GF-D8 (cell line): ENCODE measurements at regions not wholly inside any gene's neighbourhood (a gene's known extent, or its start where the extent isn't known, plus 50 kb on each side); places are given as distances from the start of the nearest gene placed in this dataset.
"Not testable (repeated sequence)": the region's sequence is repeated elsewhere in the genome, so short reads cannot be mapped to it uniquely, and the experiment has no call there.

Source experiments
- DNase-seq: peaks from one replicate; lab custom pipeline; 2025; lab: John Stamatoyannopoulos, UW

GRCh38 chr21:19400223-19400770, 996.7 kb upstream of the TMPRSS15 start:
- no peak for DNase-seq

DNA sequence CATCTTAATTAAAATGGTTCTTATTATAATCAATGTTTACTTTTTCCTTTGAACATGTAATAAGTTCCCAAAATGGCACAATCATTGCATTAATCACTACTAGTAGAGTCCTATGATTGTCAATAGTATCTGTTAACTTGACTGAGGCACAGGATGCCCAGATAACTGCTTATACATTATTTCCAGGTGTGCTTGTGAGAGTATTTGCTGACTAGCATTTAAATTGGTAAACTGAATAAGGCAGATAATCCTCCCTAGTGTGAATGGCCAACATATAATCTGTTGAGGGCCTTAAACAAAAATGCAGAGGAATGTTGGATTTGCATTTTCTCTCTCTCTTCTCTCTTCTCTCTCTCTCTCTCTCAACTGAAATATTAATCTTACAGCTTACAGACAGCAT, 999.3 kb upstream of the TMPRSS15 start:
- DNase-seq: no peak

- no peak for DNase-seq
Observed at GRCh38 chr21:19405326-19405725, 1001.7 kb upstream of the TMPRSS15 start.

DNA sequence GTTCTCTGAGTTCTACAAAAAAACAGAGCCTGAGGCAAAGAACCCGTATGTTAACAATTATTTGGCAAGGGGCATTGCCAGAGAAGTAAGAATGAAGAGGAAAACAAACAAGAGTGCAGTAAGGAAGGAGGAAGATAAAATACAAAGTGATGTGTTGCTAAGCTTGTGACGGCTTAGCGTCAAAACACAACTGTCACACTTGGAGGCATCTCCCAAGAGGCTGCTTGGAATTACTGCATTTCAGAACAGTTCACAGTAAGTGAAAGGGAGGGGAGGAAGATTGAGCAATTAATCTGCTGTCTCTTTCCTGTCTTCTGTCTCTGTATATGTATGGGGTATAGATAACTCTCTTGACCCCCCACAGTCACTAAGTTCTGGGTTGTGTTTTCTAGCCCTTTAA, 1017.0 kb upstream of the TMPRSS15 start:
- no peak for DNase-seq

DNA sequence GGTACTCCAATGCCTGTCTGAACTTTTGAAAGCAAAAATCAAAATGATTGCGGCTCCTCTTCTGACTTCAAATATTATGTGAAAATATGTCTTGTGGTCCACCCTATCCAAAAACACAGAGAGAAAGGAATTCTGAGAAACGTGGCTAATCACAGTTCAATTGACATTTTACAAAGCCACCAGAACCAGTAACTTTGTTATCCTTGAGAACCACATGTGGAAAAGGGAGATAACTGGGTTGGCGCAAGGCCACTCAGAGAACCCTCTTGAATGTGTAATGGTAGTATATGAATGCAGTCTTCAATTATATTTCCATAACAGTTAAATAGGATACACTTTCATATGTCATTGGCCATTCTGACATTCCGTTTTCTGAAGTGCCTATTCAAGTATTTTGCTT, 1030.0 kb upstream of the TMPRSS15 start:
- DNase-seq: no peak

- no peak for DNase-seq
Observed at GRCh38 chr21:19440792-19441655, 1037.4 kb upstream of the TMPRSS15 start.

DNA sequence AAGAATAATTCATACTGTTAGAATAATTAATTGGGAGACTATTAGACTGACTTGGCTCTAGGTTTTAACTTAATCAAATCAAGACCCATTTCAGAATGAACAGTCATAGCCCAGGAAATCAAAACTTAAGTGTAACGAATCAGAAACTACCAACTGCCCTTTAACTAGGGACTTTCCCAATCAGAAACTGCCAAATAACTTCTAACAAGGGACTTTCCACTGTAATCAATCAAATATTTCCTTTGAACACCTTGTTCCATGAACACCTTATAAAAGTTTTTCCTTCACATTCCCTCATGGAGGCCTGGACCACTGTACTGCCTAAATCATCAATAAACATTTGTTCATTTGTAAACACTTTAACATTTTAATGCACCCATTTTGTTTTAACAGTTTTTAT, 1054.7 kb upstream of the TMPRSS15 start:
- no peak for DNase-seq

GRCh38 chr21:19461481-19462205, 1058.1 kb upstream of the TMPRSS15 start:
- no peak for DNase-seq

GRCh38 chr21:19463966-19464365, 1060.4 kb upstream of the TMPRSS15 start:
- no peak for DNase-seq

DNA sequence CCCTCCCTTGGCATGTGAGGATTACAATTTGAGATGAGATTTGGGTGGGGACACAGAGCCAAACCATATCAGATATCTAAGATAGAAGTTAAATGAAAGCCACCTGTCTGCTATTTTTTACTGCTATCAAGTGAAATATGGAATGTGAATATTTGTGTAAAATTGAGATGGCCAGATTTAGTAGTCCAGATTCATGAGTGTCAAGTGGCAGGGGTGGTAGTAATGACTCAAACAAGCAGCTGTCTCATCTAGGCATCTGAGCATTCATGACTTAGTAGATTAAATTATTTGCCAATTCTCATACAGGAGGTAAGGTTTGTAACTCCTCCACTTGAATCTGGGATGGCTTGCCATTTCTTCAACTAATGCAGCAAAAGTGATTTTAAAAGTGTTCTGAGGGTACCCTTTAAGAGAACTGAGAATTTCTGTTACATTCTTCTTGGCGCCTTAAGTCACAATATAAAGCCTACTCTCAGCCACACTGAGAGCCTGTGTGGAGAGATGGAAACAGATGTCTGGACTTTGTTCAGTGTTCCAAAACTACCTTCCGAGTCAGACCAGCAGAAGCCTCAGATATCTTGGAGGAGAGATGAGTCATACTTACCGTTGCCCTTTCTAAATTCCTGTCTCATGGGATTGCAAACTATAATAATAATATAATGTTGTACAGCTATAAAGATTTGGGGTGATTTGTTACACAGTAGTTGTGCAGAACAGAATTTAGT, 1065.6 kb upstream of the TMPRSS15 start:
- no peak for DNase-seq

DNA sequence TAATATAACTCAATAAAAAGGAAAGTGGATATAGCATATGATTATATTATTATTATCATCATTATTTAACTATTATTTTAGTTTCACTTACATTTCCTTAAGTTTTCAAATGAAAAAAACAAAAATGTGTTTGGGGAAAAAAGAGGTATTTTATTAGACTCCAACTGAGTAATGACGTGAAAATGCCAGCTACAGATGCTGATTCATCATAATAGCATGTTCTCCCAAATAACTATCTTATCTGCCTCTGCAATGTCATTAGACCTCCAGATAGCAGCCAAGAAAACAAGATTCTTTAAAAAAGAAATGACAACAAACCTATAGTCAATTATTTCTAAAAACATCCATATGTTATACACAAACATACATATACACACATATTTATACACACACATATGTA, 1071.9 kb upstream of the TMPRSS15 start:
- DNase-seq: no peak

DNA sequence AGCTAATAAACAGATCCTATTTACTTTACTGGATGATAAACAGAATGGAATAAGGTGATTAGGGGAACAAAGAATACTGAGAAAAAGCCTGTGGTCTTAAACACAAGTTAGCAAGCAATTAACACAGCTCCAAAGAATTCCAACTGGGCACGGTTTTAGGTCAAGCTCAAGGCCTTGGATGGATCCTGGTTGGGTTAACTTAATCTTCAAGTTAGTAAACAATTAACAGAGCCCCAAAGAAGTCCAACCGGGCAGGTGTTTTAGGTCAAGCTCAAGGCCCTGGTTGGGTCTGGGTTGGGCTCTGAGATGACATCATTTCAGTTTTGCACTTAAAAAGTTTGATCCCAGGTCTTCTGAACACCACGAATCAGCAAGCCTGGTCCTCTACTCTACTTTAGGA, 1086.3 kb upstream of the TMPRSS15 start:
- no peak for DNase-seq

DNA sequence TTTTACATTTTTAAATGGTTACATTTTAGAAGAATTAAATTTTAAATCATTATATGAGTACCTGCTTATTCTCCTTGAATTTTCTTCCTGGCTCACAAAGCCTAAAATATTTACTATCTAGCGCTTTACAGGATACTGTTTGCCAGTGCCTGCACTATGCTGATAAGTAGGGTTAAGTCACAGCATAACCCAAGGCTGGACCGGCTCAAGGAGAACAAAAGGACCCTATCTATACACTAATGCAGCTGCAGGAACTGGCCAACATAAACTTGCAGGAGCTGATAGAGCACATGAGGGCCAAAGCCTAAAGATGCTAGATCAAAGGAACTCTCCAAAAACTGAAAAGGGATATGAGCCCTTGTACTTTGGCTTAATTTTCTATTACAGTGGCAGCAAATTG, 1086.9 kb upstream of the TMPRSS15 start:
- DNase-seq: no peak

GRCh38 chr21:19493437-19494241, 1090.1 kb upstream of the TMPRSS15 start:
- DNase-seq: not testable (repeated sequence)

DNA sequence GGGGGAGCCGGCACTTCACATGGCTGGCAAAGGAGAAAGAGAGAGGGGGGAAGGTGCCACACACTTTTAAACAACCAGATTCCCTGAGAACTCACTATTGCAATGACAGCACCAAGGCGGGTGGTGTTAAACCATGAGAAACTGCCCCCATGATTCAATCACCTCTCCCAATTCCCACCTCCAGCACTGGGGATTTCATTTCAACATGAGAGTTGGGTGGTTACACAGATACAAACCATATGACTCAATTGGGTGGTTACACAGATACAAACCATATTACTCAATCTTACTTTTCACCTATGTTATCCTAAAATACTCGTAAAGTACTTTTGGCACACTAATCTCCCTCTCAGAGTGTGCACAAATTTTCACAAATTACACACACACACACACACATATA, 1097.5 kb upstream of the TMPRSS15 start:
- no peak for DNase-seq

DNA sequence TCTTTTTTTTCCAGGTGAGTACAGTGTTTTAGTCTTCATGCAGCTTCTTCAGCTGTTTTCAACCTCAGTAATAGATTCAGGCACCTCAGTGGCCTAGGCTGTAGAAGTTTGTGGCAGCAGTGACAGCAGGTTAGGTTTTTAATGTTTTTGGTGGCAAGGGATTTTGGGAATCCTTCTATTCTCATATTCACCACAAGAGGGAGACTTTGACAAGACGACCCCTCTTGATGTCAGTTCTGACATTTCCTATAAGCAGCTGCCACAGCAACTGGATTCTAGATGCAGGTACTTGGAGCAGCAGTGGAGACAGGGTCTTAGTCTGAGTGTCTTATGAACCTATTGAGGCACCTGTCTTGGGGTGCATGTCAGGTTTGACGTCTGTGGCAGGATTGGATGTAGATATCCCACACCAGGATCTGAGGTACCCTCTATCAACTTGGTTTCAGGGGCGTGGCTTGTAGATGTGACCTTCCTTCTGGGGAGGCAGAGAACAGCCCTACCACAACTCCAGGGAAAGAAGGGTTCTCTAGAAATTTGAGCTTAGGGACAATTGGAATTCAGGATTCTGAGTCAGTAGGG, 1104.2 kb upstream of the TMPRSS15 start:
- no peak for DNase-seq

DNA sequence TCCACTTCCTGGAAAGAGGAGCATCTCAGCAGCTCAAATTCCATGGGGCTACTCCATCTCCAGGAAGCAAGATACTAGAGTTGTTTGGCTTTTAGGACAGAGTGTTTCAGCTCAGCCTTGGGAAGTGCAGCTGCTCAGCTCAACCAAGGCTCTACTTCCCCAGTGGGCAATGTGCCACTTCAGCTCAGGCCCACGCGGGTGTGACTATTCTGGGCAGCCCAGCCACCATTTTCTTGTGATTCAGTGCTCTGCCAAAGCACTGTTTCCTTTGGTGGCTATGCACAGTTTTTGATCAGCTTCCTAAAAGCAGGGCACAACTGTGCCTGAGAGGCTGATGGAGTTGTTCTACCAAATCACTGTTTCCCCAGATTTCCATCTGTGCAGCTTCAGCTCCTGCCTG, 1104.9 kb upstream of the TMPRSS15 start:
- no peak for DNase-seq

DNA sequence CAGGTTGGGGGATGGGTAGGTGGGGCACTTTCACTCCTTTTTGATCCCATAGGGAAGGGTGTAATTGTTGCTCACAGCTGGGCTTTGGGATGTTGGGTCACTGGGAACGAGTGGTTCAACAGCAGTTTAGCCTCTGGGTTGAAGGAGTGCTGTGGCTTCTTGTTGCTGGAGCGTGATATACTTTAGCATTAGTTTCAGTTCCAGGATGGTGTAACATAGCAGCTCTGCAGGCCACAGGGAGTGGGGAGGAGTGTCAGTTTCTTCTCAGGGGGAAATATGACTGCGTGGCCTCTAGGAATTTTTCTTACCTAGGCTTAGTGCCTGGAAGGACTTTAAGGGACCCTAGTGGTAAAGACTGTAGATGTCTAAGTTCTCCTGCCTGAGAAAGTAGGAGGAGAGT, 1105.3 kb upstream of the TMPRSS15 start:
- no peak for DNase-seq

- DNase-seq: no peak
Observed at GRCh38 chr21:19510057-19510456, 1106.5 kb upstream of the TMPRSS15 start.

- DNase-seq: no peak
Observed at GRCh38 chr21:19510653-19511052, 1107.1 kb upstream of the TMPRSS15 start.

GRCh38 chr21:19522381-19522780, 1118.8 kb upstream of the TMPRSS15 start:
- DNase-seq: no peak
